ENCODE measurements at regions not wholly inside any gene's neighbourhood (a gene's known extent, or its start where the extent isn't known, plus 50 kb on each side); places are given as distances from the start of the nearest gene placed in this dataset.
A peak's percentile ranks its signal among the peaks of the same experiment; 100 is the strongest.
"Not testable (repeated sequence)": the region's sequence is repeated elsewhere in the genome, so short reads cannot be mapped to it uniquely, and the experiment has no call there.

DNA sequence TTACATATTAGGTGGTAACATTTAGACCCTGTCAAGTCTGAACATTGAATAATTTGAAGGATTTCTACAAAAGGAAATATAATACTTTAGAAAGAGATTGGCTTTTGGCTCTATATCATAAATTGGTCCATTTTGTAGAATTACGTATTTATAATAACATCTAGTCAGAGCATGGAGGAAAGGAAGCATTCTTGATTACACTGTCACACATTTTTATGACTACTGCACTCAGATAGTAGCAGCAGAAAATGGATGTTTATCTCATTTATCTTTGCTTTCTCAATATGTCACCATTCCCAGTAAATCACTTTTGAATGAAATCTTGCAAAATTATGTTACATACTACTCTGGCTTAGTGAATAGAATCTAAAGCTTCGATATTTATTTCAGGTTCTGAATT is 1234.6 kb downstream of the CDY2B start:
- no peak overlapping the region for H3K27ac ChIP-seq
- TF ChIP-seq, protein P1, sequence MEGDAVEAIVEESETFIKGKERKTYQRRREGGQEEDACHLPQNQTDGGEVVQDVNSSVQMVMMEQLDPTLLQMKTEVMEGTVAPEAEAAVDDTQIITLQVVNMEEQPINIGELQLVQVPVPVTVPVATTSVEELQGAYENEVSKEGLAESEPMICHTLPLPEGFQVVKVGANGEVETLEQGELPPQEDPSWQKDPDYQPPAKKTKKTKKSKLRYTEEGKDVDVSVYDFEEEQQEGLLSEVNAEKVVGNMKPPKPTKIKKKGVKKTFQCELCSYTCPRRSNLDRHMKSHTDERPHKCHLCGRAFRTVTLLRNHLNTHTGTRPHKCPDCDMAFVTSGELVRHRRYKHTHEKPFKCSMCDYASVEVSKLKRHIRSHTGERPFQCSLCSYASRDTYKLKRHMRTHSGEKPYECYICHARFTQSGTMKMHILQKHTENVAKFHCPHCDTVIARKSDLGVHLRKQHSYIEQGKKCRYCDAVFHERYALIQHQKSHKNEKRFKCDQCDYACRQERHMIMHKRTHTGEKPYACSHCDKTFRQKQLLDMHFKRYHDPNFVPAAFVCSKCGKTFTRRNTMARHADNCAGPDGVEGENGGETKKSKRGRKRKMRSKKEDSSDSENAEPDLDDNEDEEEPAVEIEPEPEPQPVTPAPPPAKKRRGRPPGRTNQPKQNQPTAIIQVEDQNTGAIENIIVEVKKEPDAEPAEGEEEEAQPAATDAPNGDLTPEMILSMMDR (conservative IDR thresholded peaks at IDR 0.05), result no peak

DNA sequence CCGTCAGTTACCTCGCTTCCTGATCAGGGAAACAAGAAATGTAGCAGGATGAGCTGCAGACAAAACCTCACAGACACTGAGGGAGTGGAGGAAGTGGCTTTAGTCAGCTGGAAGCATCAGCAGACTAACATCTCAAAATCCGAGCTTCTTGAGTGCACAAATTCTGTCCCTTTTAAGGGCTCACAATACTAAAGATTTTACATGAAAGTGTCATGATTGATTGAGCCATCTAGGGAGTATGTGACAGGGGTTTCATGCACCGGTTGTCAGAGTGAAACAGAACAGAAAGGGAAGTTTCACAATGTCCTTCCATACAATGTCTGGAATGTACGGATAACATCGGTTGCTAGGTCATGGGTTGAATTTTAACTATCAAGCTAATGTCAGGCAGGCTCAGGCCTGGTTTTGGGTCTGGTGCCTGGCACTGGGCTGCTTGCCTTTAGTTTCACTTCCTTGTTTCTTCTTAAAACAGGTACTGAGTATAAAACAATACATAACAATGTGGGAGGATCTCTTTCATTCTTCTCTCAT is 1235.7 kb downstream of the CDY2B start:
- H3K27ac ChIP-seq, result no peak overlapping the region
- TF ChIP-seq, protein P1 (conservative IDR thresholded peaks at IDR 0.05), result no peak

DNA sequence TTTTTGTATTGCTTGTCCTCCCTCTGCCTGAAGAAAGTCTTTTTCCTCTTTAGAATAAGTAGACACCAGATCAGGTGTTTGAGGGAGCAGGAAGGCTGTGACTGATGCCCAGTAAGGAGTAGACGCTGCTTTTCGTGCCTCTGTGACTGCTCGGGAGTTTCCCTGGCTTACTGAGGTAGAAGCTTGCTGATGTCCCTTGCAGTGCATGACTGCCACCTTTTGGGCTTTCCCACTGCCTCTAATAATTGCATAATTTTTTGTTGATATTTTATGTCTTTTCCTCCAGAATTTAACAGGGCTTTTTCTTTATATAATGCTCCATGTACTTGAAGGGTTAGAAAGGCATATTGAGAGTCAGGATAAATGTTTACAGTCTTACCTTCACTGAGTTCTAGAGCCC is 1240.2 kb downstream of the CDY2B start:
- H3K27ac ChIP-seq, result no peak overlapping the region
- TF ChIP-seq, protein P1 (conservative IDR thresholded peaks at IDR 0.05), result peak; percentile 34

DNA sequence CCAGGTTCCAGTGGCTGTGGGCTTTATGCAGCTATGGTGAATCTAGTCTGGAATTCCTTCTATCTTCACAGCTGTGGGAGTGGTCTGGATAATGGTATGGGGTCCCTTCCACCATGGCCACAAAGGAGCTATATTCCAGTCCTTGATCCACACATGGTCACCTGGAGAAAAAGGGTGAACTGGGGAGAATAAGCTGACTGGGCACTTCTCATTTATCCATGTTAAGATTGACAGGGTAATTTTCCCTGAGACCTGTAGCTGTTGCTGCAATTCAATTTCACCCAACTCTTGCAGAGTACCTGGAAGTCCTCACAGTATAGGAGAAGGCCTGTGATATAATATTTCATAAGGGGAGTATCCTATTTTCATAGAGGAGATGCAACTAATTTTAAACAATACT is 1241.3 kb downstream of the CDY2B start:
- H3K27ac ChIP-seq, result not testable (repeated sequence)

DNA sequence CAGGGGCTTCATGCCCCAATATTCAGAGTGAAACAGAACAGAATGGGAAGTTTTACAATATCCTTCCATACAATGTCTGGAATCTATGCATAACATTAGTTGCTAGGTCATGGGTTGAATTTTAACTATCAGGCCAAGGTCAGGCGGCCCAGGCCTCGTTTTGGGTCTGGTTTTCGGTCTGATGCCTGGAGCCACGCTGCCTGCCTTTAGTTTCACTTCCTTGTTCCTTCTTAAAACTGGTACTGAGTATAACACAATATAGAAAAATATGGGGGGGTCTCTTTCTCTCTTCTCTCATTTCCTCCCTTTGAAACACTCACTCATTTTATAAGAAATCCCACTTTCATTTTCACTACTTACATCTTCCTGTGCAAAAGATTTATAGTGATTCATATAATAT is 1243.8 kb downstream of the CDY2B start:
- TF ChIP-seq, protein P1 (conservative IDR thresholded peaks at IDR 0.05), result no peak
- H3K27ac ChIP-seq, result no peak overlapping the region

DNA sequence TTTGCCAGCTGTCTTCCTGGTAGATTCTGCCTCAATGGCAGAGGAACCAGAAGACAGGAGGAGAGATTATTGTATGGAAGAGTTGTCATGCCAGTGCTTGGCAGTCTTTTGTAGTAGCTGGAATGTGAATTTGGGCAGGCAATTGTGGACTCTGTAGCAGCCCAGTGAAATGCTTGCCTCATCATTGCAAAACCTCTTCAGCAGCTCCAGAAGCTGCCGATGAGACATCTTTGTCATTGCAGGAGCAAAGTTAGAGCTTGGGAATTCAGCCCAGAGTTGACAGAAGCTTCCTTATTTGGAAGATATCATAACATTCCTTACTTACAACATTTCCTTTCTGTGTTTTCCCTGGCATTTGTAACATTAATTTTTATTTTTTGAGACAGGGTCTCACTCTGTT is 1250.9 kb downstream of the CDY2B start:
- TF ChIP-seq, protein P1 (conservative IDR thresholded peaks at IDR 0.05), result no peak
- no peak overlapping the region for H3K27ac ChIP-seq

DNA sequence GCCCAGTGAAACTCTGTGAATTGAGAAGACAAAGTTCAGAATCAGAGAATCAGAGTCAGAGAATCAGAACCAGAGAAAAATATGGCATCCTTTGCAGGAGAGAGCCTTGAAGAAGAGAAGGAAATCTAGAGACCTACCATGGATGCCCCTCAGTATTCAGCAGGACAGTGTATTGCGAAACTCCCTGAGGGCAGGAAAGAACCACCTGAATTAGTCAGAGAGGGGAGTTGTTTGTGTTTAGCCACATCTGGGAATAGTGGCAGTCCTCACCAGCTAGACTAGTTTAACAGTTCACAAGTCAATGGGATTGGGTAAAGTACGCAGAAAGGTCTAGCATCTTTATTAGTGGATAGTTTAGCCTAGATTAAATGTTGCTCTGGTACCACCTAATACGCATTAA is 1252.9 kb downstream of the CDY2B start:
- TF ChIP-seq, protein P1 (conservative IDR thresholded peaks at IDR 0.05), result no peak
- no peak overlapping the region for H3K27ac ChIP-seq

DNA sequence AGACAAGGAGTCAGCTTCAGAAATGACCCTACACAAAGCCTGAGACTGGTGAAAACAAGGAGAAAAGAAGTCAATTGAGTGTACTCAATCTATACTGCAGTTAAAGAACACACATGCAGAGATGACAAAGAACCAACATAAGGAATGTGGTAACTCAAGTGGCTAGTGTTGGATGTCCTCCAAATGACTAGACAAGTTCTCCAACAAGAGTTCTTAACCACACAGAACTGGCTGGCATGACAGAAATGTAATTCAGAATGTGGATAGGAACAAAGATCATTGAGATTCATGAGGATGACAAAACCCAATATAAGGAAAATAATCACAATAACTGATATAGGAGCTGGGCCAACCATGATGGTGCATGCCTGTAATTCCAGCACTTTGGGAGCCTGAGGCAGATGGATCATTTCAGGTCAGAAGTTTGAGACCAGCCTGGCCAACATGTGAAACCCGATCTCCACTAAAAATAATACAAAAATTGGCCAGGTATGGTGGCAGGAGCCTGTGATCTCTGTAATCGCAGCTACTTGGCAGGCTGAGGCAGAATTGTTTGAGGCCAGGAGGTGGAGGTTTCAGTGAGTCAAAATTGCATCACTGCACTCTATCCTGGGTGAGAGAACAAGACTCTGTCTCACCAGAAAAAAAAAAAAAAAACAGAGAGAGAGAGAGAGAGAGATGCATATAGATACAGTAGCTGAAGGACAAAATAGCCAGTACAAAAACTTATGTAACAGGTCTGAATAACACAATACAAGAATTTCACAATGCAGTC is 1263.6 kb downstream of the CDY2B start:
- TF ChIP-seq, protein P1 (conservative IDR thresholded peaks at IDR 0.05), result no peak
- no peak overlapping the region for H3K27ac ChIP-seq
